ENCODE measurements at regions not wholly inside any gene's neighbourhood (a gene's known extent, or its start where the extent isn't known, plus 50 kb on each side); places are given as distances from the start of the nearest gene placed in this dataset.

DNA sequence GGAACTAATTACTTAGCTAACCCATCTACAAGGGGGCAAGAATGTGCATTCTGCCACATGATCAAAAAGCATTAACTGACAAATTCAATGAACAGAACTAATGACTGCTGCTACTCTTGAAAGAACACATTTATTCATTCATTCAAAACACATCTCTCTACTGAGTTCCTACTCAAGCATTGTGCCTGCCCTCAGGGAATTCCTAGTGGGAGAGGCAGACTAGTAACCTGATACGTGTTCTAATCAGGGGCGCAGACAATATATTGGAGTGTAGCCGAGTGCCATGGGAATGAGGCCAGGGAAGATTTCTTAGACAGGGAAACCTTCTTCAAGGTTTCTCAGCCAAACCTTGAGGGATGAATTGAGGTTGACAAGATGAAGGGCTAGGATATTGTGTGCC lies 56.7 kb upstream of the PAPPA start:
- H3K4me1 Mint-ChIP-seq = no peaks in the 10 kb centered on the region
- H3K4me3 Mint-ChIP-seq = no peak overlapping the region
- POLR2A ChIA-PET = no interaction called here
- DNase-seq = no peak
- H3K27ac Mint-ChIP-seq = no peak overlapping the region
- H3K9me3 Mint-ChIP-seq = peaks cover 0 to 11% (median 2%) of the 10 kb centered on the region in 9 donors
- H3K27me3 Mint-ChIP-seq = peaks cover 0 to 9% (median 0%) of the 10 kb centered on the region in 5 donors
- no peak for ATAC-seq
- no peaks in the 10 kb centered on the region for H3K36me3 Mint-ChIP-seq

DNA sequence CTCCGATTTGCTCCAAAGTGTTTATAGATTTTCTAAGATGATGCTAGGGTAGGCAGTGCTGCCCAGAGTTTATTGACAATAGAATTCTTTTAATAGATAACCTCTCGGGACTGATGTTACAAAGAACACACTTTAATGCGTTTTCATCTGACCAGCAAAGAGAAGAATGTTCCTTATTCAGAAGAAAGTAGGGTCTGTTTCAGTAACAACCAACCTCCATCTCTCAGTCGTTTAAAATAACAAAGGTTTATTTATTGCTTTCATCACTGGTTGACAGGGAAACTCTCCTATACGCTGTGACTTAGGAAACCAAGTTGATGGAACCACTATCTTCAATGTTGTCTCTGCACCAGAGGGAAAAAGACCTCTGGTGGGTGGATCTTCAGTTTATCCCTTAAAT lies 55.1 kb upstream of the PAPPA start:
- H3K36me3 Mint-ChIP-seq = no peaks in the 10 kb centered on the region
- peaks cover 0 to 9% (median 0%) of the 10 kb centered on the region in 5 donors for H3K27me3 Mint-ChIP-seq
- H3K9me3 Mint-ChIP-seq = peaks cover 0 to 12% (median 2%) of the 10 kb centered on the region in 9 donors
- no peak overlapping the region for H3K27ac Mint-ChIP-seq
- DNase-seq (no peak), ATAC-seq (no peak)
- H3K4me3 Mint-ChIP-seq = no peak overlapping the region
- H3K4me1 Mint-ChIP-seq = no peaks in the 10 kb centered on the region
- POLR2A ChIA-PET = no interaction called here

DNA sequence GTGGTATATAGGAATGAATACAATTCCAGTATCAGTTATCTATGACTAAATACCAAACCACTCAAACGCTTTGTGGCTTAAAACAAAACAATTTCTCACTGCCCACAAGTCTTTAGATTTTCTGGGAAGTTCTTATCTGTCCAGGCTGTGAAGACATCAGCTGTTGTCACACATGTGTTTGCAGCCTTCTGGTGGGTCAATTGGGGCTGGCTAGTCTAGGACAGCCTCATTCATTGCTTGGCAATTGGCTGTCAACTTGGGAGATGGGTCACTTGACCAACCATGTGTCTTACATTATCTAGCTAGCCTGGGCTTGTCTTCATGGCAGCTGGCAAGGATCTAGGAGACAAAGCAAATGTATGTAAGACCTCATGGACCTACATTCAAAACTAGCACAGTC lies 53.8 kb upstream of the PAPPA start:
- no peak for ATAC-seq
- peaks cover 0 to 13% (median 0%) of the 10 kb centered on the region in 5 donors for H3K27me3 Mint-ChIP-seq
- H3K4me3 Mint-ChIP-seq = no peak overlapping the region
- DNase-seq = no peak
- H3K4me1 Mint-ChIP-seq = no peaks in the 10 kb centered on the region
- no peak overlapping the region for H3K27ac Mint-ChIP-seq
- H3K9me3 Mint-ChIP-seq = peaks cover 0 to 14% (median 2%) of the 10 kb centered on the region in 9 donors
- H3K36me3 Mint-ChIP-seq = no peaks in the 10 kb centered on the region
- POLR2A ChIA-PET = no interaction called here

DNA sequence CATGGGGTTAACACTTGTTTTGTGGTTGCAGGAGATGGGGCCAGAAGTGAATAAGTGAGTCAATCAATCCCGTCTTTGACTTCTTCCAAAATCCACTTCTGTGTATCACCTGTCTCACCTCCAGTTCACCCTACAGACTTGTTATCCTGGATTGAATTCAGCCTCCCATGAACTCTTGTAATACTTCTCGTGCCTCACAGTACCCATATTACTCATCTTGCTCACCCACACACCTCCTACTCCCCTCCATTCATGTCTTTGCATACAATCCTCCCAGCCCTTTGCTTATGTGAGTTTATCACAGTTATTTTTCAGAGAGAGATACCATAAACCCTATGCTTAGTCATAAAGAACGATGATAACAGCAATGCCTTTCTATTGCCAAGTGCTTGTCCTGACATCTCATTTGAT lies 52.9 kb upstream of the PAPPA start:
- Mint-ChIP-seq H3K4me3 (no peak overlapping the region), H3K27ac (no peak overlapping the region), H3K4me1 (no peaks in the 10 kb centered on the region), H3K9me3 (peaks cover 0 to 14% (median 2%) of the 10 kb centered on the region in 9 donors), H3K27me3 (peaks cover 0 to 13% (median 0%) of the 10 kb centered on the region in 5 donors), H3K36me3 (no peaks in the 10 kb centered on the region)
- POLR2A ChIA-PET = no interaction called here
- ATAC-seq (no peak), DNase-seq (no peak)

DNA sequence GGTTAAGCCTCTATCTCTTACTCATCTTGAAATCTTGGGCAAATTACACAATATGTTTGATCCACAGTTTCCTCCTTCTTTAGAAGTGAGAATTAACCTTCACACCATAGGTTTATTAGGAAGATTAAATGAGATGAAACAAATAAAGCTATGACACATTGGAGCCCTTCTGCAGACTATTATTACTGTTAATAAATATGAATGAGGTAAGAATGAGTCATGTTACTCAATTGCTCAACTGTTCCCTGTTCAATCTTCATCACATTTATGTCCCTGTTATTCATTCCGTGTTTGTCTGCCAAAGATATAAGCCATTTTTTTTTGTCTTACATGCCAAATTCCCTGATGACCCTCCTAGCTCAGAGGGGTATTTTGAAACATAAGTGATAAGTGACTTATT lies 52.1 kb upstream of the PAPPA start:
- no peak for DNase-seq

DNA sequence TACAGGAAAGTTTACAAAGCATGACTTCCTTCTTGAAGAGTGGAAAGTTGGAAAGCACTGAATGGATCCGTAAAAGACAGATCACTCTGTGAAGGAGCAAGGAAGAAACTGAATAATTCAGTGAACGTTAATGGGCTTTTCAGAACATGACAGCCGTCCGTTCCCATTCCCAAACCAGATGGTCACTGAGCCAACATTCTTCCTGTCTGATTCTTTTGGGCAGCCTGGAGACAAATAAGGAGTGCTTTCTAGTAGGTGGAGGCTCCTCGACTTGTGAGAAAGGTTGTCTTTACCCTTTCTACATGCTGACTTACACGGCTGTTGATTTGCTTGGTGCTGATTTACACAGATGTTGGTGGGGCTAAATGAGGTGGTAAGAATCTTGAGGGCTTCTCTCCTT lies 51.0 kb upstream of the PAPPA start:
- no peaks in the 10 kb centered on the region for H3K36me3 Mint-ChIP-seq
- H3K27me3 Mint-ChIP-seq = peaks cover 0 to 8% (median 2%) of the 10 kb centered on the region in 5 donors
- H3K4me3 Mint-ChIP-seq = no peak overlapping the region
- no peak for DNase-seq
- POLR2A ChIA-PET = no interaction called here
- H3K4me1 Mint-ChIP-seq = no peaks in the 10 kb centered on the region
- no peak overlapping the region for H3K27ac Mint-ChIP-seq
- peaks cover 0 to 12% (median 2%) of the 10 kb centered on the region in 9 donors for H3K9me3 Mint-ChIP-seq
- ATAC-seq = no peak

More for the DNA sequence above, 52.1 kb upstream of the PAPPA start:
- POLR2A ChIA-PET = no interaction called here
- peaks cover 0 to 13% (median 0%) of the 10 kb centered on the region in 5 donors for H3K27me3 Mint-ChIP-seq
- H3K9me3 Mint-ChIP-seq = peaks cover 0 to 14% (median 2%) of the 10 kb centered on the region in 9 donors
- H3K4me1 Mint-ChIP-seq = no peaks in the 10 kb centered on the region
- no peak overlapping the region for H3K4me3 Mint-ChIP-seq
- ATAC-seq = no peak
- H3K27ac Mint-ChIP-seq = no peak overlapping the region
- H3K36me3 Mint-ChIP-seq = no peaks in the 10 kb centered on the region
